Neuronal stem cell (in vitro differentiated cells): ENCODE measurements at regions not wholly inside any gene's neighbourhood (a gene's known extent, or its start where the extent isn't known, plus 50 kb on each side); places are given as distances from the start of the nearest gene placed in this dataset.

Experiments
- DNase-seq: peaks from one replicate; pipeline ENCODE4 v3.0.0-alpha.2; 2013; ENCODE audit warnings: low spot score
- H2AFZ ChIP-seq: one replicate; pipeline ENCODE4 v1.6.1; 2013; ENCODE audit warnings: mild to moderate bottlenecking, low read length, inconsistent platforms
- H2AK5ac ChIP-seq: 2 replicates; pipeline ENCODE4 v1.6.1; 2013; ENCODE audit warnings: low read depth, mild to moderate bottlenecking, inconsistent platforms, low read length, moderate library complexity, mixed read lengths
- H2BK120ac ChIP-seq: 2 replicates; pipeline ENCODE4 v1.6.1; 2013; ENCODE audit warnings: low read depth, mild to moderate bottlenecking, inconsistent platforms, low read length, moderate library complexity, mixed read lengths
- H2BK12ac ChIP-seq: one replicate; pipeline ENCODE4 v1.6.1; 2013; ENCODE audit warnings: low read length, inconsistent platforms
- H2BK15ac ChIP-seq: 2 replicates; pipeline ENCODE4 v1.6.1; 2013; ENCODE audit warnings: mild to moderate bottlenecking, low read length, inconsistent platforms, mixed read lengths
- H2BK5ac ChIP-seq: one replicate; pipeline ENCODE4 v1.6.1; 2013; ENCODE audit warnings: inconsistent platforms, mild to moderate bottlenecking, low read length, moderate library complexity
- H3K14ac ChIP-seq: one replicate; pipeline ENCODE4 v1.6.1; 2013; ENCODE audit warnings: low read length, inconsistent platforms
- H3K18ac ChIP-seq: 2 replicates; pipeline ENCODE4 v1.6.1; 2013; ENCODE audit warnings: low read length, inconsistent platforms
- H3K23ac ChIP-seq: 2 replicates; pipeline ENCODE4 v1.6.1; 2013; ENCODE audit warnings: low read depth, mild to moderate bottlenecking, mixed read lengths, low read length, inconsistent platforms; ENCODE audit not compliant: poor library complexity
- H3K27ac ChIP-seq: replicated peaks from 3 replicates; pipeline ENCODE4 v1.5.1; 2013; ENCODE audit warnings: low read length, inconsistent platforms
- H3K27me3 ChIP-seq, 3 experiments: 2 replicates each; pipeline ENCODE4 v1.6.1; 2013; ENCODE audit warnings: low read length in 3 of 3, mild to moderate bottlenecking in 2 of 3, inconsistent platforms in 1 of 3, low read depth in 1 of 3, mixed read lengths in 1 of 3, moderate library complexity in 1 of 3; ENCODE audit not compliant: control insufficient read depth in 3 of 3, insufficient read depth in 3 of 3
- H3K36me3 ChIP-seq, 2 donors: replicated peaks in 1 of 2; 2 replicates each; pipeline ENCODE4 v1.6.1; 2013; ENCODE audit warnings: low read length in 2 of 2; ENCODE audit not compliant: control insufficient read depth in 2 of 2, insufficient read depth in 2 of 2
- H3K4ac ChIP-seq: 2 replicates; pipeline ENCODE4 v1.6.1; 2013; ENCODE audit warnings: inconsistent platforms, mild to moderate bottlenecking, low read length, moderate library complexity
- H3K4me1 ChIP-seq, 2 donors: 1 replicate in 1 of 2; 2 replicates in 1 of 2; pipeline ENCODE4 v1.6.1; 2013; ENCODE audit warnings: low read length in 2 of 2, low read depth in 1 of 2; ENCODE audit not compliant: control insufficient read depth in 2 of 2, insufficient read depth in 1 of 2
- H3K4me2 ChIP-seq: one replicate; pipeline ENCODE4 v1.6.1; 2013; ENCODE audit warnings: mild to moderate bottlenecking, low read length, inconsistent platforms; ENCODE audit not compliant: insufficient read depth, poor library complexity, severe bottlenecking
- H3K4me3 ChIP-seq, 2 donors: 2 replicates each; pipeline ENCODE4 v1.5.1; 2013; ENCODE audit warnings: low read length in 2 of 2, mild to moderate bottlenecking in 2 of 2, inconsistent platforms in 1 of 2, moderate library complexity in 1 of 2
- H3K79me1 ChIP-seq: one replicate; pipeline ENCODE4 v1.6.1; 2013; ENCODE audit warnings: low read depth, mild to moderate bottlenecking, inconsistent platforms, low read length, moderate library complexity
- H3K9ac ChIP-seq: one replicate; pipeline ENCODE4 v1.6.1; 2013; ENCODE audit warnings: mild to moderate bottlenecking, low read depth, low read length, inconsistent platforms; ENCODE audit not compliant: poor library complexity
- H3K9me3 ChIP-seq, 2 donors: replicated peaks in 1 of 2; 2 replicates each; pipeline versions ENCODE3 to v1.6.1; 2013; ENCODE audit warnings: low read length in 2 of 2, mild to moderate bottlenecking in 2 of 2, inconsistent platforms in 1 of 2, low read depth in 1 of 2, mixed read lengths in 1 of 2, moderate library complexity in 1 of 2; ENCODE audit not compliant: control insufficient read depth in 2 of 2, insufficient read depth in 1 of 2
- H4K8ac ChIP-seq: one replicate; pipeline ENCODE4 v1.6.1; 2013; ENCODE audit warnings: low read depth, mild to moderate bottlenecking, inconsistent platforms, low read length, moderate library complexity
- H4K91ac ChIP-seq: one replicate; pipeline ENCODE4 v1.6.1; 2013; ENCODE audit warnings: low read length, low read depth, mild to moderate bottlenecking, inconsistent platforms; ENCODE audit not compliant: poor library complexity
- WGBS, 2 donors: extraction: QIAGEN DNeasy Blood & Tissue Kit; methylation state at CpG; one replicate each; pipeline ENCODE4 v1.1.7; 2013; ENCODE audit warnings: missing lambda C conversion rate in 2 of 2, mixed read lengths in 1 of 2; ENCODE audit not compliant: insufficient read length in 2 of 2, insufficient replicate concordance in 1 of 2; ENCODE audit errors: extremely low coverage in 2 of 2; 5-methylcytosine and 5-hydroxymethylcytosine counted together

DNA sequence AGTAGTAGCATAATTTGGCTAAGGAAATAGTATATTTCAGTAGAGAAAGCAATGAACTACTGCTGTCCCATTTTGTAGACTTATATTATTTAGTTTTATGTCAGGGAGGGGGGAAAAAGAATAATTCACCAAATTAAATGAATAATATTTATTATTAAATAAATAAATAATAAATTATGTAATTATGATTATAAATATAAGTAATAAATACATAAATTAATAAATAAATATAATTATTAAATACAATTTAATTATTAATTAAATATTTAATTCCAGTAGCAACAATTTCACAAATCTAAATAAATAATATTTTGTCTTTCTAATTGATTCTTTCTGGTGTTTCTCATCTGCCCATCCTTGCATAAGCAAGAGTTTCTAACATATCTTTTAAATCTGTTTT lies 81.1 kb upstream of the PLSCR4 start:
- DNase-seq: no peak
- Histone ChIP-seq H3K9me3 (no peaks in the 10 kb centered on the region), H2BK120ac (no peak overlapping the region), H3K79me1 (no peaks in the 10 kb centered on the region), H2AFZ (no peak overlapping the region), H3K4me3 (no peak overlapping the region), H3K14ac (no peak overlapping the region), H3K9ac (no peak overlapping the region), H2BK5ac (no peak overlapping the region), H3K27ac (no peak overlapping the region), H3K23ac (no peak overlapping the region), H4K8ac (no peak overlapping the region), H3K27me3 (no peaks in the 10 kb centered on the region), H3K4ac (no peak overlapping the region), H2AK5ac (no peak overlapping the region), H2BK15ac (no peak overlapping the region), H4K91ac (no peak overlapping the region), H3K4me1 (no peaks in the 10 kb centered on the region), H3K4me2 (no peak overlapping the region), H3K18ac (no peak overlapping the region), H3K36me3 (no peaks in the 10 kb centered on the region), H2BK12ac (no peak overlapping the region)

- Histone ChIP-seq H3K18ac (no peak overlapping the region), H2BK120ac (no peak overlapping the region), H3K4me1 (no peaks in the 10 kb centered on the region), H2BK15ac (no peak overlapping the region), H3K9me3 (no peaks in the 10 kb centered on the region), H2AFZ (peak overlapping the region; percentile 62), H4K91ac (no peak overlapping the region), H3K9ac (no peak overlapping the region), H2AK5ac (no peak overlapping the region), H3K79me1 (no peaks in the 10 kb centered on the region), H3K27me3 (no peaks in the 10 kb centered on the region), H2BK12ac (no peak overlapping the region), H3K4me2 (no peak overlapping the region), H2BK5ac (no peak overlapping the region), H3K27ac (no peak overlapping the region), H3K4ac (no peak overlapping the region), H3K36me3 (no peaks in the 10 kb centered on the region), H3K4me3 (no peak overlapping the region), H4K8ac (no peak overlapping the region), H3K14ac (no peak overlapping the region), H3K23ac (no peak overlapping the region)
- WGBS, 2 donors: no CpG with 5 or more reads among the region's 4 CpGs
- DNase-seq: peak; percentile 29
Measured at GRCh38 chr3:146326875-146327543, 76.1 kb upstream of the PLSCR4 start.

DNA sequence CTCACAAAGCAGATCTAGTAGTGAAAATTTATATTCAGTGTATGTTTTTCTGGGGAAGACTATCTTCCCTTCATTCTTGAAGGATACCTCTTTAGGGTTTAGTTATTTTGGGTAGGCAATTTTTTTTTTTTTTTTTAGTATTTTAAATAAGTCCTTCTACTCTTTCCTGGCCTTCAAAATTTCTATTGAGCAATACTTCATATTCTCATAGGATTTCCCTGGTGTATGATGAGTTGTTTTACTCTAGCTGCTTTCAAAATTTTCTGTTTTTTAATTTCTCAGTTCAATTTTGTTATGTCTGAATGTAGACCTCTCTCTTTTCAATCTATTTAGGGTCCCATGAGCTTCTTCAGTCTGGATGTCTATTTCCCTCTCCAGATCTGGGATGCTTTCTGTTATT lies 74.3 kb upstream of the PLSCR4 start:
- H3K4me2 ChIP-seq: no peak overlapping the region
- no peaks in the 10 kb centered on the region for H3K36me3 ChIP-seq
- H3K27me3 ChIP-seq: no peaks in the 10 kb centered on the region
- no peak overlapping the region for H2AK5ac ChIP-seq
- no peaks in the 10 kb centered on the region for H3K79me1 ChIP-seq
- H3K9ac ChIP-seq: no peak overlapping the region
- H2AFZ ChIP-seq: no peak overlapping the region
- no peak overlapping the region for H3K23ac ChIP-seq
- H4K91ac ChIP-seq: no peak overlapping the region
- H2BK120ac ChIP-seq: no peak overlapping the region
- no peak overlapping the region for H3K18ac ChIP-seq
- no peak overlapping the region for H4K8ac ChIP-seq
- no peaks in the 10 kb centered on the region for H3K9me3 ChIP-seq
- H3K27ac ChIP-seq: no peak overlapping the region
- H2BK12ac ChIP-seq: no peak overlapping the region
- no peak overlapping the region for H3K4me3 ChIP-seq
- H2BK5ac ChIP-seq: no peak overlapping the region
- no peaks in the 10 kb centered on the region for H3K4me1 ChIP-seq
- H3K4ac ChIP-seq: no peak overlapping the region
- H2BK15ac ChIP-seq: no peak overlapping the region
- H3K14ac ChIP-seq: no peak overlapping the region
- no peak for DNase-seq

- Histone ChIP-seq H3K14ac (no peak overlapping the region), H2BK5ac (no peak overlapping the region), H3K9me3 (no peaks in the 10 kb centered on the region), H3K4ac (no peak overlapping the region), H3K18ac (no peak overlapping the region), H3K79me1 (no peaks in the 10 kb centered on the region), H3K23ac (no peak overlapping the region), H3K4me1 (no peaks in the 10 kb centered on the region), H4K8ac (no peak overlapping the region), H3K27me3 (no peaks in the 10 kb centered on the region), H2BK120ac (no peak overlapping the region), H3K36me3 (no peaks in the 10 kb centered on the region), H3K4me3 (no peak overlapping the region), H3K27ac (no peak overlapping the region), H3K4me2 (no peak overlapping the region), H3K9ac (no peak overlapping the region), H2AFZ (no peak overlapping the region), H4K91ac (no peak overlapping the region), H2BK12ac (no peak overlapping the region), H2BK15ac (no peak overlapping the region), H2AK5ac (no peak overlapping the region)
- no peak for DNase-seq
- no CpG with 5 or more reads among the region's 2 CpGs for WGBS, 2 donors
Measured at GRCh38 chr3:146322216-146322817, 71.4 kb upstream of the PLSCR4 start.
